ENCODE measurements at regions not wholly inside any gene's neighbourhood (a gene's known extent, or its start where the extent isn't known, plus 50 kb on each side); places are given as distances from the start of the nearest gene placed in this dataset.

GRCh38 chr2:12661489-12661888 is 55.2 kb upstream of the TRIB2 start:
- DNase-seq, result no peak

GRCh38 chr2:12663306-12664037 is 53.3 kb upstream of the TRIB2 start:
- no peak for DNase-seq

- peak in 1 of 3 donors; percentile 8 for DNase-seq
Measured at GRCh38 chr2:12665334-12665733, 51.4 kb upstream of the TRIB2 start.

- no peak for DNase-seq
Measured at GRCh38 chr2:12666445-12666844, 50.3 kb upstream of the TRIB2 start.

Measured in suppressor macrophage treated with lipopolysaccharide for 1 hour (primary cell).